GM18505 (cell line): ENCODE measurements at regions not wholly inside any gene's neighbourhood (a gene's known extent, or its start where the extent isn't known, plus 50 kb on each side); places are given as distances from the start of the nearest gene placed in this dataset.

Experiments
- ATAC-seq: cut with Tn5 transposase; IDR thresholded peaks from one replicate; pipeline ENCODE4 v1.9.1; 2021; ENCODE audit not compliant: unreplicated experiment
- POLR2A ChIP-seq: IDR thresholded peaks from 4 replicates; pipeline ENCODE4 v1.6.1; 2011; ENCODE audit warnings: borderline replicate concordance; ENCODE audit not compliant: insufficient read depth, insufficient read length; ENCODE audit errors: extremely low read depth

GRCh38 chr3:194287374-194287773, 63.8 kb downstream of the CPN2 start:
- TF ChIP-seq POLR2A, result no peak
- no peak for ATAC-seq

- no peak for ATAC-seq
- no peak for TF ChIP-seq POLR2A
Observed at GRCh38 chr3:194287977-194288706, 63.0 kb downstream of the CPN2 start.
